RPMI7951 (cell line): ENCODE measurements at regions not wholly inside any gene's neighbourhood (a gene's known extent, or its start where the extent isn't known, plus 50 kb on each side); places are given as distances from the start of the nearest gene placed in this dataset.
"Not testable (repeated sequence)": the region's sequence is repeated elsewhere in the genome, so short reads cannot be mapped to it uniquely, and the experiment has no call there.

Experiments used
- DNase-seq: peaks from one replicate; pipeline ENCODE4 v3.0.0-alpha.2; 2012; ENCODE audit warnings: low read depth

GRCh38 chr14:106348873-106349540 is 822.6 kb downstream of the TMEM121 start:
- not testable (repeated sequence) for DNase-seq

GRCh38 chr14:106349678-106350457 is 823.5 kb downstream of the TMEM121 start:
- DNase-seq = not testable (repeated sequence)

DNA sequence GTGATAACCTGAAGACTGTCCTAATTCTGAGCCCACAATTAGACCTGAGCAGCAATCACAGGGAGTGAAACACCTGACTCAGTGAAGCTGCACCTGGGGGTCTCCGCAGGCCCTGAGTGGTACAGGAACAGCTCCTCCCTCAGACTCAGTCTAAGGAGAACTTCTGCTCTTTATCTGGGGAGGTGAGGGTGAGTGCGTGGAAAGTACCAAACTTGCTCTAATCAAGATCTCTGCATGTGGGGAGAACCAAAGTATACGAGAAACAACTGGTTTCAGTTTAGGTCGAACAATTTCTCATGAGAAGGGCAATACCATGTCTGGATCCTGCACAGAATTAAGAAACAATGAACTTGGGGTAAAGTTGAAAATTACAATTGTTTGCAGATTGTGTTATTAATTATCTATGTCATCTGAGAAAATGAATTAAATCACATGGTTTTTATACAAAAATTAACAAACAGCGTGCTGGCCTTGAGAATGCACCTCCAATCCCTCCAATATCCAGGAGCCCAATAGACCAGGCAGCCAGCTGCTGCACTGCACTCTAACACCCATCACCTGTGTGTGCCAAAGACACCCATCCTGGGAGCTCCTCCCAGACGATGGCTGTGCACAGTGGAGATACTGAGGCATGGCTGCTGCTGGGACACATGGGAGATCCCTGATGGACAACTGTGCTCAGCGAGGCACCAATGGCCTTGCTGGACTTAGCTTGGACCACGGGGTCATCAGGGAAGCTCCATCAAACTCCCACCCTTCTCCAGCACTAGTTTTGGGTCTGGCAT is 828.8 kb downstream of the TMEM121 start:
- not testable (repeated sequence) for DNase-seq

GRCh38 chr14:106355881-106356642 is 829.7 kb downstream of the TMEM121 start:
- not testable (repeated sequence) for DNase-seq

GRCh38 chr14:106356643-106356930 is 830.2 kb downstream of the TMEM121 start:
- DNase-seq = not testable (repeated sequence)

DNA sequence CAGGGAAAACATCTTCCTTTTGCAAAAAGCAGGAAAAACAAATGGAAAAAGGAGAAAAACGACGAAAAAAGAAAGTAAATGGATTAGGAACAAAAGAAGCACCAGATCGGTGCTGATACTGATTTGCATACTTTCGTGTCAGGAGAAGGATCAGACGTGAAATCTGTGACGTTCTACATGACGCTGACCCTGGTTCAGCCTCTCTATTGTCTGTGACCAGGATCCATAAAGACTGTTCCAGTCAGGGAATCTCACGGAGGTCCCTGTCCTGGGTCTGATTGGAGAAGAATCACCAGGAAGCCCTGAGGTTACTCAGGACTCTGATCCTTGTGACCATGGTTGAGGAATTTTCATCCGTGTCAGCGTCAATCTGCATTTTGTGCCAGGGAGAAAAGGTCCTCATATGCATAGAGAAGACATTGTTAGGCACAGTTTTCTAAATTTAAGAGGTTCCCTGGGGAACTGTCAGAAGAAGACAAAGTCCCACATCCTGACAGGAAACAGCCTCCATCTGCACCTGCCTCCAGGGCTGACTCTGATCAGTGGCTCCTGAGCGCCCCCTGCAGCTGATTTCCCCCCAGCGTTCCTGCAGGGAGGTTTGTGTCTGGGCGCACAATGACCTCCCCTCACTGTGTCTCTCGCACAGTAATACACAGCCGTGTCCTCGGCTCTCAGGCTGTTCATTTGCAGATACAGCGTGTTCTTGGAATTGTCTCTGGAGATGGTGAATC is 832.9 kb downstream of the TMEM121 start:
- not testable (repeated sequence) for DNase-seq

DNA sequence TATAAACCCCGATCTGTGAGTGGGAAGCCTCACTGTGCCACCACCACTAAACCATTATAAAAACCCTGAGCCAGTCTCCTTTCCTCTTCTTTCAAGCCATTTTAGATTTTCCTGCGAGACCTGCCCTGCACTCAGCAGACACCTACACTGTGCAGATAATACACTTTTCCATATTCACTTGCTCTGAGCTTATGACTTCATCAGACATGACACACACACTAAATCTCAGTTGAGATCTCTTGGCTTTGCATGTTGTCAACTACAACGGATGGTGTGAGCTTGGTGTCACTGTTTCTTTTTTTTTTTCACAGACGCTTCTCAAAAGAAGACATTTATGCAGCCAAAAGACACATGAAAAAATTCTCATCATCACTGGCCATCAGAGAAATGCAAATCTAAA is 839.0 kb downstream of the TMEM121 start:
- not testable (repeated sequence) for DNase-seq

DNA sequence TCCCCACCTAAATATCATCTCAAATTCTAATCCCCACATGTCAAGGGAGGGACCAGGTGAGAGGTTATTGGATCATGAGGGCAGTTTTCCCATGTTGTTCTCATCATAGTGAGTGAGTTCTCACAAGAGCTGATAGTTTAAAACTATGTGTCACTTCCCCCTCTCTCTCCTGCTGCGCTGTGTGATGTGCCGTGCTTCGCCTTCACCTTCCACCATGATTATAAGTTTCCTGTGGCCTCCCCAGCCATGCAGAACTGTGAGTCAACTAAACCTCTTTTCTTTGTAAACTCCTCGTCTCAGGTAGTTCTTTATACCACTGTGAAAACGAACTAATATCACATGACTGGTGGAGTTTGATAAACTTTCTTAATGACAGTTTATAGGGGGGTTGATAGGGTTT is 839.5 kb downstream of the TMEM121 start:
- DNase-seq = not testable (repeated sequence)

DNA sequence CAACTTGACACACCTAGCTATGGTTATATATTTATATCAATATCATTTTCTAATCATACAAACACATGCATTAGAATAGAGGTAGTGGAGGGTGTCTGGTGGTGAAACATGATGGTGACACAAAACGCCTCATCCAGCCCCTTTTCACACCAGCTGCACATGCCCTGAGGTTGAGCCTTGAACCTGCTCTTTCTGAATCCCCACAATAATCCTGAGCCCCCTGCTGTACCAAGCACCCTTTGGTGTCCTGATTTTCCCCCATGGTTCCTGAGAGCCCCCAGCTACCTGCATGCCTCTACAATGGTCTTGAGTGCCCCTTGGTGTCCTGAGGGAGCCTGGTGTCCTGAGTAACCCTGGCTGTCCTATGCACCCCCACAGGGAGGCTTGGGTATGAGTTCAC is 840.6 kb downstream of the TMEM121 start:
- DNase-seq = not testable (repeated sequence)

DNA sequence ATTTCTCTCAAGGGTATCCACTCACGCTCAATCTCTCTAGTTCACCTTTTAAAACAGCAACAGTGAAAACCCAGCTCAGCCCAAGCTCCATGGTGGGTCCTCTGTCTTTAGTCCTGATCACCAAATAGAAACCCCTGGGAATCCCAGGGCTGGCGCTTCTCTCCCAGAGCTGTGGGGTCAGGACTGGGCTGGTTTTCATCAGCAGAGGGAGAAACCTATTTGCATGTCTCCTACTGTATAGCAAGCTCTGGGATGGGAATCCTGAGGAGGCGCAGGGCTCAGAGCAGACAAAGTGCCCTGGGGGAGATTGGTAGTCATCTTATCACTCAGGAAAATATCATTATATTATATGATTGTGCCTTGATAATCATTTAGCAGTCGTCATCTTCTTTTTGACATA is 843.1 kb downstream of the TMEM121 start:
- DNase-seq = not testable (repeated sequence)

- no peak for DNase-seq
Measured at GRCh38 chr14:106372870-106373652, 846.7 kb downstream of the TMEM121 start.

- not testable (repeated sequence) for DNase-seq
Measured at GRCh38 chr14:106373653-106374110, 847.3 kb downstream of the TMEM121 start.

DNA sequence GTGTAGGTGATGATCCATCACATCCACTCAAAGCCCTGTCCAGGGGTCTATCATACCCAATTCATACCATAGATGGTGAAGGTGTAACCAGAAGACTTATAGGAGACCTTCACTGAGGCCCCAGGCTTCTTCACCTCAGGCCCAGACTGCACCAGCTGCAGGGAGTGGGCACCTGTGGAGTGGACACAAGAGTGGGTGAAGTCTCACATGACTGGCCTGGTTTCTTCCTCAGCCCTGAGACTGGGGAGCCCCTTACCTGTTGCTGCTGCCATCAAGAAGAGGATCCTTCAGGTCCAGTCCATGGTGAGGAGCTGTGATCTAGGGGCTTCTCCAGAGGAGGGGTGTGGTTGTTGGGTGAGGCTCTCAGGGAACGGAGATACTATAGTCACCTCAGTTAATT is 851.0 kb downstream of the TMEM121 start:
- DNase-seq = no peak

- DNase-seq = no peak
Measured at GRCh38 chr14:106378191-106378590, 851.8 kb downstream of the TMEM121 start.

DNA sequence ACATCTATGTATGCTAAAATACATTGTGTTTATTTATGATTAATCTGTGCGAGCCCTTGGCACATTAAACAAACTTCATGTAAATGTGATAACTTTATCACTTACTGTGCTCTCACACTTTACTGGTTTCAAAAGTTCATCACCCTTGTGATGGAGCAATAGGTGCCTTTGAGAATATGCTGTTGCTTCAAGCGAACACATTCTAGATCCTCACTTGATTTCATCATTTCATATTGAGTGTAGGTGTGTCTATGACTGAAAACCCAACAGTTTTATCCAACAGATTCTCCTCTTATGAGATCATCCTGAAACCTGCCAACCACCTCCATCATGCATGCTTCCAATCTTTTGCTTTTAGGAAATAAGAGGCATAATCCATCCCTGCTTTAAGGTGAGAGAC is 854.4 kb downstream of the TMEM121 start:
- no peak for DNase-seq

DNA sequence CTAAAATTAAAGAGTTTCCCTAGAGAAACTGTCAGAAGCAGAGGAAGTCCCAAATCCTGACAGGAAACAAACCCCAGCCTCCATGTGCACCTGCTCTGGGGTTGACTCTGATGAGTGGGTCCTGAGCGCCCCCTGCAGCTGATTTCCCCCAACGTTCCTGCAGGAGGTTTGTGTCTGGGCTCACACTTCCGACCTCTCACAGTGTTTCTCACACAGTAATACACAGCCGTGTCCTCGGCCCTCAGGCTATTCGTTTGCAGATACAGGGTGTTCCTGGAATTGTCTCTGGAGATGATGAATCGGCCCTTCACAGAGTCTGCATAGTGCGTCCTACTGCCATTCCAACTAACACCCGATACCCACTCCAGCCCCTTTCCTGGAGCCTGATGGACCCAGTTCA is 862.8 kb downstream of the TMEM121 start:
- not testable (repeated sequence) for DNase-seq

DNA sequence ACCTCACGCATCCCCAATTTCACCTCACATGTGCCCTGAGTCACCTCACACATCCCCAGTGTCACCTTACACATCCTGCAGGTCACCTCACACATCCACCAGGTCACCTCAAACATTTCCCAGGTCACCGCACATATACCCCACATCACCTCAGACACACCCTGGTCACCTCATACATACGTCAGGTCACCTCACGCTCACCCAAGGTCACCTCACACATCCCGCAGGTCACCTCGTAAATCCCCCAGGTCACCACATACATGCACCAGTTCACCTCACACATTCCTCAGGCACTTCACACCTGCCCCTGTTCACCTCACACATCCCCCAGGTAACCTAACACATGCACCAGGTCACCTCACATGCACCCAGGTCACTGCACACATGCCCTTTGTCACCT is 864.0 kb downstream of the TMEM121 start:
- DNase-seq = no peak

DNA sequence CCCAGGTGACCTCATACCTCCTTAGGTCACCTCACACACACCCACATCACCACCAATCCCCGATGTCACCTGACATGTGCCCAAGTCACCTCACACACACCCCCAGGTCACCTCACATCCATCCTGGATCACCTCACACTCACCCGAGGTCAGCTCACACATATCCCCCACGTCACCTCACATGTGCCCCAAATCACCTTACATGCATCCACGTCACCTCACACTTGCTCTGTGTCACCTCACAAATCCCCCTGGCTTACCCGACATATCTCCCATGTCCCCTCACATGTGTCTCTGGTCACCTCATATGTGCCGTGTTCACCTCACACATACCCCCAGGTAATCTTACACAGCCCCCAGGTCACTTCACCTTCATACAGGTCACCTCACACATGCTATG is 864.6 kb downstream of the TMEM121 start:
- DNase-seq = no peak

GRCh38 chr14:106393742-106394141 is 867.4 kb downstream of the TMEM121 start:
- no peak for DNase-seq

DNA sequence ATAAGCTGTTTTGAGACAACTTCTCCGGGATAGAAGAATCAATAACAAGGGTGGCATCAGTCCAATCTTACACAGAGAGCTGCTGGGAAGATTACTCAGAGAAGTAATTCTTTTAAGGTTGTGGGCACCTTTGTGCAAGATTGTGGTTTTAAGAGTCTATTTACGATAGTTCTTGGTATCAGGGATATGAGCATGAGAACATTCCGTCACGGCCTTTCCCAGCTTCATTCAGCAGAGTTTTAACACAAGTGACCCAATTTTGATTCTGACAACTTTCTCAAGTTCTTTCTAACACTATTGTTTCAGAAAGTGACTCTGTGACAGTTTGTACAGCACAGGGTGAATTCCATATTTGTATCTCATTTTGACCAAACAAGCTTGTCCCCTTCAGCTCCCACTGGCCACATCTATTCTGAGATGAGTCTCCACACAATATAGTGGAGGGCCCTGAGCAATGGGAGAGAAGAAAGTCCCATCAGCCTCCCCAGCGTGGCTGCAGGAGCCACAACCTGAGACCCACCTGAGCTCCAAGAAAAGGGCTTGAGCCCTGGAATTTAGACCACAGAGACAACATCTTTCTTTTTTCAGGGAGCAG is 869.2 kb downstream of the TMEM121 start:
- DNase-seq = no peak
